Testis (tissue), 2 donors: ENCODE measurements at regions not wholly inside any gene's neighbourhood (a gene's known extent, or its start where the extent isn't known, plus 50 kb on each side); places are given as distances from the start of the nearest gene placed in this dataset.

Source experiments
- CTCF ChIP-seq, 3 experiments: fragments of 450-650 bp in 2 of 3; fragments of 200-600 bp in 1 of 3; sonication (generic) in 1 of 3; IDR thresholded peaks; one replicate each; pipeline ENCODE4 v1.5.1; 2016 to 2019; ENCODE audit warnings: antibody characterized with exemption in 3 of 3, mild to moderate bottlenecking in 2 of 3, moderate library complexity in 1 of 3
- POLR2A ChIP-seq: fragments of 450-650 bp; IDR thresholded peaks from one replicate; pipeline ENCODE4 v1.6.1; 2017; ENCODE audit warnings: antibody characterized with exemption, mild to moderate bottlenecking, moderate library complexity

GRCh38 chr11:69383372-69384250 is 89.7 kb downstream of the MYEOV start:
- TF ChIP-seq CTCF (IDR thresholded peaks at IDR 0.05) (no peak), POLR2A (no peak)
